ENCODE measurements at regions not wholly inside any gene's neighbourhood (a gene's known extent, or its start where the extent isn't known, plus 50 kb on each side); places are given as distances from the start of the nearest gene placed in this dataset.
"Not testable (repeated sequence)": the region's sequence is repeated elsewhere in the genome, so short reads cannot be mapped to it uniquely, and the experiment has no call there.

DNA sequence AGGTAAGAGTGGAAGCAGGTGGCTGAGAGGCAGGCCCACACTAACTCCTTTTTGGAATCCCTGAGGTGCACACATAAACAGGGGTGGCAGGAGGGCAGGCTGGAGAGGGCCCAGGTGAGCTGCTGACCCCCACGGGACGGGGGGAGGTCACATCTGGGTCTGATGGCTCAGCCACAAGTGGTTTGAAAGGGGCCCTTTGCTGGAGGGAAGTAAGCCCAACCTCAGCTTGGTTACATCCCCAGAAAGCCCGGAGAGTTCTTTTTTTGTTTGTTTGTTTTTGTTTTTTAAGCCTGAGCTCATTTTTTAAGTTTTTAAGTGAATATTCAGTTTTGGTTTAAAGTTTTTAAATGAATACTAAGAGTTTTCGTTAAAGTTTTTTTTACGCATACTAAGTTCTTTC, 72.8 kb upstream of the CUX1 start:
- DNase-seq, result no peak

DNA sequence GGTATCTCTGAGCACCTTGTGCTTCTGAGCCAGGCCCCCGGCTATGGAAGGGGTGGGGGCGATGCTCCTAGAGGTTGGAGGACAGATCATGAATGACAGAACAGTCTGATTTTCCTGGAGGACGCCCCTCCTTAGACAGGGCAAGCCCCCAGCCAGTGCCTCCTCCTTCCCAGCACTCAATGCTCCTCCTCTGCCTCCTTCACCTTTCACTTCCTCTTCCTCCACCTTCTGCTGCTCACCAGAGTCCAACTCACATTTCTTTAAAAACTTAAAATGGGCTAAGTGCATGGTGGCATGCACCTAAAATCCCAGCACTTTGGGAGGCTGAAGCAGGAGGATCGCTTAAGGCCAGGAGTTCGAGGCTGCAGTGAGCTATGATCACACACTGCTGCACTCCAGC, 71.1 kb upstream of the CUX1 start:
- DNase-seq, result no peak

DNA sequence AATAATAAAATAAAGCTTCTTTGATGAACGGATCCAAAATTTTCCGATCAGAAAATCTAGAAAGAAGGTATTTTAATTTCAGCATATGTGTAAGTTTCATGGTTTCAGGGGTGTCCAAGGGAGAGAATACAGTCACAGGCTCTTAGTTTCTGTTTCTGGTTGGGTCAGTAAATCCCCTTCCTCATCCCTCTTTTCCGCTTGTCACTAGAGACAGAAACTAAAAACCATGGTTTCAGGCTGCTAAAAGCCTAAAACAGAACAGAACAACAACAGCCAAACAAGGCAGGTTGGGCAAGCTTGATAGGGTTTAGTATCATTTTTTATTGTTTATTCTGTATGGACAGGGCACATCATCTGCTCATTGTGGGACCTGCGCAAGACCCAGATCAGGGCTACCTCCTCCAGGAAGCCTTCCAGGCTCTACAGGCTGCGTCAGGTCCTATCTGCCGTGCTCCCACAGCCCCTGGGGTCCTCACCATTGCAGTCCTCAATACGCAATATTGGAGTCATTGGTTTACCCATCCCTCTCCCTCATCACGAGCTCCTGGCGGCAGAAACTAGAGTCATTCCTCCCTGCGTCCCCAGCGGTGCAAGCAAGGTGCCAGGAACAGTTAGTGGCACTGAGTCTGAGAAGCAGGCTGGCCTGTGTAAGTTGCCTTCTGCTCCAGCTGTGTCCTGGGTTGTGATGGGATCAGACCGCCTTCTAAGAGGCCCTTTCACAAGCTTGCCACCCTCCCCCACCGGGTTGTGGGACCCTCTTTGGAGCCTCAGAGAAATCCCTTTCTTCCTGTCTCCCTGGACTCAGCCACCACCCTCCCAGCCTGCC, 70.2 kb upstream of the CUX1 start:
- no peak for DNase-seq

DNA sequence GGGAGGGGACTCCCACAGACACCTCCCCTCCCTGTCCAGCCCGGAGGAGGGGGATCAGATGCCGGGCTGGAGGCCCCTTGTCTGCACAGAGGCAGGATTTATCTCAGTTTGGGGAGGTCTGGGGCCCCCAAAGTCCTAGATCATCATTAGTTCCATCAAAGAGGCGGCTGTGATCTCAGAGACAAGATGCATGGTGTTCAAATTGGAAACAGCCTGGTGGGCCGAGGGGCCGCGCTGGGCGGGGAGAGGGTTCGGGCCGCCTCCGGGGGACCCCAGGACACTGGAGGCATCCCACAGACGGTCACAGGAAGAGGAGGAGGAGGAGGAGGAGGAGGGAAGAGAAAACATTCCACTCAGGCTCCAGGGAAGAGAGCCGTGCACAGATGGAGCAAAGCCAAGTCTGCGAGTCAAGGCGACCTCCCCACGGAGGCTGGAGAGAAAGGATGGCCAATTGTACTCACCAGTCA, 69.5 kb upstream of the CUX1 start:
- DNase-seq, result no peak

DNA sequence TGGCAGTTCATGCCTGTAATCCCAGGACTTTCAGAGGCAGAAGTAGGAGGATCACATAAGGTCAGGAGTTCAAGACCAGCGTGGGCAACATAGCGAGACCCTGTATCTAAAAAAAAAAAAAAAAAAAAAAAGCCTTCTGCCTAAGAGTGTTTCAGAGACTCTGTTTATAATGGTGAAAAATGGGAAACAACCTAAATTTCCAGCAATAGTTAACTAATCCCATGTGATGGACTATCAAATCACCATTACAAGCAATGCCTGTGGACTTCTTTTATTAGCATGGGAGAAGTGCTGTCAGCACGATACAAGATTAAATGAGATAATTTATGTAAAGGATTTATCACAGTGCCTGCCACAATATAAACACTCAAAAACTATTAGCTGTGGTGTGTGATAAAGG, 67.5 kb upstream of the CUX1 start:
- no peak for DNase-seq

DNA sequence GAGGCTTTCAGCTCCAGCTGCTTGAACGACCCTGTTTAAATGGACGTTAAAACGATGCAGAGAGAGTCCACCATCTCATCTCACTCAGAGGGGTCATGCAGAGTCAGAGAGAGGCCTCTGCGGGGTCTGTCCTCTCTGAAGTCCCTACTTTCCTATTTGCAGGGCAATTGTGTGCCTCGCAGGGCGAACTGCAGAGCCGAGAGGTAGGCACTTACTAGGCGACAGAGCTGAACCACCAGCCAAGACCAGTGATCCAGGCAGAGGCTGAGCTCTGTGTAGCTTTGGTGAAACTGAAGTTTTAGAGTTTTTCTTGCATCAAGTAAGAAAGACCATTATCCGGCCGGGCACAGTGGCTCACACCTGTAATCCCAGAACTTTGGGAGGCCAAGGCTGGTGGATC, 64.1 kb upstream of the CUX1 start:
- DNase-seq, result no peak

DNA sequence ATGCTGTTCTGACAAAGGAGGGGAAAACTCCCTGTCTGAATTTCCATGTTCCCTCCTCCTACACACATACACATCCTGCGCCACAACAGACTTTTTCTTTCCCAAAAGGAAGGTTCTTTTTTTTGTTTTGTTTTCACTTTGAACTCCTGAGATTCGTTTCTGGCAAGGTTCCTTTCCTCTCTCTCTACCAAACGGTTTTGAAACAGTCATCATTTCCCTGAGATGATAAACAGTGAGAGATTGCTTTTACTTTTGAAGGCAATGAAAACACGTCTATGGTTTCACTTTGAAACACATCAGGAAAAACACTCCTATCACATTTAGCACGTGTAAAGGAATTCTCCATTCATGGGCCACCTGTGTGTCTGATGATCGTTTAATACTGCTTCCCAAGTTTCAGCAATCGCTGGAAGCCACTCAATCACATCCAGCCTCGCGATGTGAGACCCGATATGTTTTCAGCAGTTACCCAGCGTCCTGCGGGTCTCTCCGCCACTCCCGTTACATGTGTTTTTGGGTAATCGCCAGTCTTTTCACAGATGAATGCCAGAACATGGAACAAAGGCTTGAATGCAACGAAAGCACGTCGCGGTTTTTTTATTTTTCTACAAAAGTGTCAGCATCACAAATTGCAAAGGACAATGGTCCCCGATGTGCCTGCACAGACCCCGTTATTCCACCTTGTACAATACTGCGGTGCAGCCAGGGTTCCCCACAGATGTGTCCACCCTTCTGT, 62.8 kb upstream of the CUX1 start:
- DNase-seq, result no peak

DNA sequence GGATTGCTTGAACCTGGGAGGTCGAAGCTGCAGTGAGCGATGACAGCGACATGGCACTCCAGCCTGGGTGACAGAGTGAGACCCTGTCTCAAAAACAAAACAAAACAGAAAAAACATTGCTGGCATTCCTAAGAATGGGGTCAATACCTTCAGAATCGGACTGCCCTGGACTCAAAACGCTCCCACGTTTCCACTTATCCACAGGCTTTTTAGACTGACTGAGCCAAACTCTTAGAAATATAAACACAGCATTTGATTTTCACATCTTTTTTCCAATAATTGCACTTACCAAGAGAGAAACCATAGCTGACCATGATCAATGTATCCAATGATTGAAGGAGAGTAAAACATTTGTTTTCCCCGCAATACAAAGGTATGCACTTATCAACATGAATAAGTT, 59.5 kb upstream of the CUX1 start:
- no peak for DNase-seq

DNA sequence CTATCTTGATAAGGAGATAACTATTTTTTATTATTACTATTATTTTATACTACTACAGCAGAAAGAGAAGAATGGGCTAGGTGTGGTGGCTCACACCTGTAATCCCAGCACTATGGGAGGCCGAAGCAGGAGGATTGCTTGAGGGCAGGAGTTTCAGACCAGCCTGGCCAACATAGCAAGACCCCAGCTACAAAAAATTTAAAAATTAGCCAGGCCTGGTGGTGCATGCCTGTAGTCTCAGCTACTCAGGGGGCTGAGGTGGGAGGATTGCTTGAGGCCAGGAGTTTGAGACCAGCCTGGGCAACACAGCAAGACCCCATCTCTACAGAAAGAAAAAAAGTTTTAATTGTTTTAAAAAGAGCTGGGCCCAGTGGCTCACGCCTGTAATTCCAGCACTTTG, 58.9 kb upstream of the CUX1 start:
- not testable (repeated sequence) for DNase-seq

DNA sequence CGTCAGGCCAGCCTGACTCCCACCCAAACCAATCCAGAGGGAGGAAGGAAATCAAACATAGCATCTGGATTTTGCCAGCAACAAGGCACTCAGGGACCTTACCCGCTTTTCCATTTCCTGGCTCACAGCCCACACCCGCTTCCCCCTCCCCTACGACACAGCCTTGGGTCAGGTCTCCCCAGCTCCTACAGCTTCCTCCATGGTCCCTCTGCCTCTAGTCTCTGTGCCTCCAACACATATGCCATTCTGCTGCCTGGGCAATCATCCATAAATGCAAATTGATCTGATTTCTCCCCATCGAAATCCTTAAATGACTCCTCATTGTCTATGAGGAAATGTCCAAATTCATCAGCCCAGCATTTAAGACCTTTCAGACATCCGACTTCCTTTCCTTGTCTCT, 53.2 kb upstream of the CUX1 start:
- DNase-seq, result no peak

DNA sequence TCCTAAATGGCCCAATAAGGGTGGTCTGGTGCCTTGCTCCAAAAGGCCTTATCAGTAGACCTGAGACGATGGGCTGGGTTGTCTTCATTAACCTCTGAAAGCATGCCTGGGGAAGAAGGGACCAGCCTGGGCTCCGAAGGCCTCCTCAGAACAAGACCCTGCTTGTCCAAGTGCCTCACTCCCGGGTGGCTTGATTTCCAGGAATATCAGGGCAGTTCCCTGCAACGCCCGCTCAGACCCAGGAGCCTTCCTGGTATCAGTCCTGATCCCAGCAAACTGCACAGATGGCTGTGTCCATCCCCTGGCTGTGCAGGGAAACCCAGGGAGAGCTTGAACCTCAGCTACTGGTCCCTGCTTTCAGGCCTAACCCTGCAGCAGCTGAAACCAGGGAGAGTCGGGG, 49.9 kb upstream of the CUX1 start:
- DNase-seq, result no peak

Data from stimulated activated CD4-positive, alpha-beta T cell treated with anti-CD3 and anti-CD28 coated beads, Interleukin-4, amount 100 ng/mL, for 4 hours (primary cell).